ENCODE measurements at regions not wholly inside any gene's neighbourhood (a gene's known extent, or its start where the extent isn't known, plus 50 kb on each side); places are given as distances from the start of the nearest gene placed in this dataset.
A peak's percentile ranks its signal among the peaks of the same experiment; 100 is the strongest.
"Not testable (repeated sequence)": the region's sequence is repeated elsewhere in the genome, so short reads cannot be mapped to it uniquely, and the experiment has no call there.

GRCh38 chr11:69869311-69869939, 50.2 kb upstream of the FGF3 start:
- DNase-seq: no peak

- DNase-seq: no peak
These were observed 51.5 kb upstream of the FGF3 start for GRCh38 chr11:69870766-69871165.

- DNase-seq: no peak
These were observed 54.2 kb upstream of the FGF3 start for GRCh38 chr11:69873166-69874077.

- DNase-seq: peak in 1 of 2 experiments; percentile 38
These were observed 55.2 kb upstream of the FGF3 start for GRCh38 chr11:69874178-69874983.

GRCh38 chr11:69874984-69875624, 55.9 kb upstream of the FGF3 start:
- DNase-seq: no peak

- no peak for DNase-seq
These were observed 56.8 kb upstream of the FGF3 start for GRCh38 chr11:69876013-69876412.

- no peak for DNase-seq
These were observed 58.0 kb upstream of the FGF3 start for GRCh38 chr11:69877235-69877634.

GRCh38 chr11:69877704-69878103, 58.5 kb upstream of the FGF3 start:
- DNase-seq: not testable (repeated sequence)

- DNase-seq: no peak
These were observed 59.1 kb upstream of the FGF3 start for GRCh38 chr11:69878144-69878883.

GRCh38 chr11:69878927-69879728, 59.9 kb upstream of the FGF3 start:
- no peak for DNase-seq

GRCh38 chr11:69879729-69880005, 60.5 kb upstream of the FGF3 start:
- DNase-seq: no peak

- no peak for DNase-seq
These were observed 61.0 kb upstream of the FGF3 start for GRCh38 chr11:69880041-69880825.

GRCh38 chr11:69880826-69881445, 61.7 kb upstream of the FGF3 start:
- DNase-seq: no peak

- no peak for DNase-seq
These were observed 62.5 kb upstream of the FGF3 start for GRCh38 chr11:69881467-69882269.

- DNase-seq: no peak
These were observed 63.0 kb upstream of the FGF3 start for GRCh38 chr11:69882270-69882608.

- DNase-seq: no peak
These were observed 64.4 kb upstream of the FGF3 start for GRCh38 chr11:69883292-69884255.

- no peak for DNase-seq
These were observed 65.1 kb upstream of the FGF3 start for GRCh38 chr11:69884286-69884685.

GRCh38 chr11:69884751-69885150, 65.5 kb upstream of the FGF3 start:
- no peak for DNase-seq
